ENCODE measurements at regions not wholly inside any gene's neighbourhood (a gene's known extent, or its start where the extent isn't known, plus 50 kb on each side); places are given as distances from the start of the nearest gene placed in this dataset.
"Not testable (repeated sequence)": the region's sequence is repeated elsewhere in the genome, so short reads cannot be mapped to it uniquely, and the experiment has no call there.

- H3K36me3 ChIP-seq (replicated peaks); H3K4me1 ChIP-seq; H3K27me3 ChIP-seq (ENCODE audit: low read depth); H3K9me3 ChIP-seq; in situ Hi-C loops (cut with MboI; ENCODE audit: low sequenced_read_pairs); DNase-seq (ENCODE audit: low spot score in 2 of 2); H3K4me3 ChIP-seq: not testable (repeated sequence)
These were observed 200.5 kb upstream of the PLGLB1 start for GRCh38 chr2:87222131-87222530.

DNA sequence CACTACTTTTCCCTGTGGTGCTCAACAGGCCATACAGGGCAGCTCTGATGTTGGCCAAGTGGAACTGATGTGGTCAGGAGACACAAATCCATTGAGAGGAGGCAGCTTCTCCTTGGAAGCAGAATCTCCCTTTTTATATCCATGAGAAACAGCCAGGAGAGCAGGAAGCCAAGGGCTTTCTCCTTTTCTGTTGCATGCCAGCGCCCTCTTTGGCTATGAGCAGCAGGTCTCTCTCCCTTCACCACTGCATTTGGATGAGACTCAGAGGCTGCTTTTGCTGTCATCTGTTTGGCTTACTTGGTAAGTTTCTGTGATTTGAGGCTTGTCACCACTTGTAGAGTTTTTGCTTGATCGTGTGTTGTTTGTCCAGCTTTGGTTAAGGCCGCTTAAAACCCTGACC is 202.2 kb upstream of the PLGLB1 start:
- DNase-seq (ENCODE audit: low spot score in 2 of 2): not testable (repeated sequence)

GRCh38 chr2:87229091-87229689 is 207.5 kb upstream of the PLGLB1 start:
- H3K4me1 ChIP-seq; in situ Hi-C loops (cut with MboI; ENCODE audit: low sequenced_read_pairs); DNase-seq (ENCODE audit: low spot score in 2 of 2): not testable (repeated sequence)

More for the DNA sequence above, 202.2 kb upstream of the PLGLB1 start:
- in situ Hi-C loops (cut with MboI; ENCODE audit: low sequenced_read_pairs); H3K4me1 ChIP-seq; H3K9me3 ChIP-seq; H3K27me3 ChIP-seq (ENCODE audit: low read depth); H3K36me3 ChIP-seq (replicated peaks); H3K4me3 ChIP-seq: not testable (repeated sequence)

GRCh38 chr2:87229964-87230363 is 208.3 kb upstream of the PLGLB1 start:
- H3K9me3 ChIP-seq; DNase-seq (ENCODE audit: low spot score in 2 of 2); H3K27me3 ChIP-seq (ENCODE audit: low read depth); H3K4me3 ChIP-seq; H3K4me1 ChIP-seq; in situ Hi-C loops (cut with MboI; ENCODE audit: low sequenced_read_pairs); H3K36me3 ChIP-seq (replicated peaks): not testable (repeated sequence)

More at GRCh38 chr2:87229091-87229689, 207.5 kb upstream of the PLGLB1 start:
- not testable (repeated sequence) for H3K4me3 ChIP-seq; H3K36me3 ChIP-seq (replicated peaks); H3K9me3 ChIP-seq; H3K27me3 ChIP-seq (ENCODE audit: low read depth)

- in situ Hi-C loops (cut with MboI; ENCODE audit: low sequenced_read_pairs); H3K9me3 ChIP-seq; H3K4me1 ChIP-seq; H3K4me3 ChIP-seq; H3K27me3 ChIP-seq (ENCODE audit: low read depth); DNase-seq (ENCODE audit: low spot score in 2 of 2); H3K36me3 ChIP-seq (replicated peaks): not testable (repeated sequence)
These were observed 213.8 kb upstream of the PLGLB1 start for GRCh38 chr2:87235333-87235981.

DNA sequence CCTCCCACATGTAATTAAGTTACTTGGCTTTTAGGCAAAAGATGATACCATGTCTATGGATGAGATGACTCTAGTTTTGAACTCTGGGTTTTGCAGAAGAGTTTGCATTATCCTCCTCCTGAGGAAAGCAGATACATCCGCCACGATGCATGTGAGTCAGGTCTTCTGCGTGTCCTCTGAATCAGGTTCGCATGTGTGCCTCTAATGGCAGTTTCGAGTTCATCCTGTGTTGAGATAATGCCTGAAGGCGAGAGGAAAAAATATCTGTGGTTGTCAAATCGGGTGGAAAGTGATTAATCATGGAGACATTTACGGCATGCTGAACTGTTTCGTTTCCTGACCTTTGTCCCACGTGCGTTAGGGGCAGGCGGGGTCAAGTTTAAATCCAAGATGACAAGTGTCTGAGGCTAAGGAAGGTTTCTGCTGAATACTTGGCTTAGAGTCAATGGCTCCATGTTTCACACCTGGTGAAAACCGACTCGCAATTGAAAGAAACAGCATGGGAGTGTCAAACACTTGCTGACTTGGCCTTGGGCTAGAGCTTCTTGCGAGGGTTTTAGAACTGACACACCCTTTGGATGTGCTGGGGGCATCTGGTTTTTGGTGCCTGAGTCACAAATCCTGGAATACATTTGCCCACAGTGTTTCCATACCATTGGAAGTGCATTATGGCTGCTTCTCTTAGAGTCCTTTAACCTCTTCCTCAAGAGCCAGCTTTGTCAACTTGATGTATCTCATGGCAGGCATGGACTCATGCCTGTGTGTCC is 216.1 kb upstream of the PLGLB1 start:
- H3K9me3 ChIP-seq; H3K27me3 ChIP-seq (ENCODE audit: low read depth); H3K4me1 ChIP-seq; H3K36me3 ChIP-seq (replicated peaks); H3K4me3 ChIP-seq; DNase-seq (ENCODE audit: low spot score in 2 of 2); in situ Hi-C loops (cut with MboI; ENCODE audit: low sequenced_read_pairs): not testable (repeated sequence)

DNA sequence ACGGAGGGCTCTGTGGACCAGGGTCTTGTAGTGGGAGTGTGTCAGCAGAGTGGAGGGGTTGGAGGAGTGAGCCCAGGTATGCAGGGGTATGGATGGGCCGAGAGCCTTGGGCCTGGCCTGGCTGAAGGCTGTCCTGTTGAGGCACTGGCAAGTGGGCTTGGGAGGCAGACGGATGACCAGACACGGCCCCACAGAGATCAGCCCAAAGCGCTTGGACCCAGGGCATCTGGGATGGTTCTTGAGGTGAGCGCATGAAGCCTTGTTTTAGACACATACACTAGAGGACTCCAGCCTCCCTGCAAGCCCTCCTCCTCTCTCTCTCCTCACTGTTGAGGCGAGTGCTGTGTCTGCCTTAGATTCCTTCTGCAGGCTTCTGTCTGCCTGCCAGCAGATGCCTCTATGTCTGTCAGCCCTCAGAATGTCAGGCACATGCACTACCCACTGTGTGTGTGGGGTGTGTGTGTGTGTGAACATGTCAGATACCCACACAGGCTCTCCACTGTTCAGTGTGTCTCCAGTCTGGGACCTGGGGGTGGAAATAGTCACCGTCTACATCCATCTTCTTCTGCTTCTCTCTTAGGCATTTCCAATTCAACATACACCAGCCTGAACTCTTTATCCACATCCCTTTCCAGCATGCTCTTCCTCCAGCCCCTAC is 218.0 kb upstream of the PLGLB1 start:
- DNase-seq (ENCODE audit: low spot score in 2 of 2); H3K9me3 ChIP-seq; in situ Hi-C loops (cut with MboI; ENCODE audit: low sequenced_read_pairs); H3K27me3 ChIP-seq (ENCODE audit: low read depth); H3K4me1 ChIP-seq; H3K4me3 ChIP-seq; H3K36me3 ChIP-seq (replicated peaks): not testable (repeated sequence)

DNA sequence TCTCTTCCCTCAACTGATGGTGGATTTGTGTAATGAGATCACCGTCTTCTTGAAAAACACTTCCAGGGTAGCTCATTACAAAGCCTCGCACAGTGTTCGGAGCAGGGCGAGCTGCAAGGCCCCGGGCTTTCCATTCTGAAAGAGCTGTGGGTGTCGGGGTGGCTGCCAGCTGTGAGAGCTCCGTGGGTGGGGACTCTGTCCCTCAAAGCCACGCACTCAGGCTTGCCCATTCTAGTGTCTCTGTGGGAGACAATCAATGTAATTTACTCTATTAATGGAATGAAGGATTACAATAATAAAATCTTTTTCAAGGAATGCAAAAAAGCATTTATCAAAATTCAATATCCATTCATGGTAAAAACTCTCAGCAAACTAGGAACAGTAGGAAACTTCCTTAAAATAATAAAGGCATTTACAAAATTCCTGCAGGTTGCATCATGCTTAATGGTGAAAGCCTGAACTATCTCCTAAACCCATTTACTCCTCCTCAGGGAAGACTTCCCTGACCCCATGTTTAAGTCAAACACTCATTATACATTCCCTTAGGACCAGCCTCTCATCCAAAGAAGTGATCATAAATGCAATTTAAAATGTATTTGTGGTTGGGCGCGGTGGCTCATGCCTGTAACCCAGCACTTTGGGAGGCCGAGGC is 224.5 kb upstream of the PLGLB1 start:
- H3K36me3 ChIP-seq (replicated peaks); DNase-seq (ENCODE audit: low spot score in 2 of 2); H3K27me3 ChIP-seq (ENCODE audit: low read depth); H3K4me3 ChIP-seq; H3K4me1 ChIP-seq; in situ Hi-C loops (cut with MboI; ENCODE audit: low sequenced_read_pairs); H3K9me3 ChIP-seq: not testable (repeated sequence)

DNA sequence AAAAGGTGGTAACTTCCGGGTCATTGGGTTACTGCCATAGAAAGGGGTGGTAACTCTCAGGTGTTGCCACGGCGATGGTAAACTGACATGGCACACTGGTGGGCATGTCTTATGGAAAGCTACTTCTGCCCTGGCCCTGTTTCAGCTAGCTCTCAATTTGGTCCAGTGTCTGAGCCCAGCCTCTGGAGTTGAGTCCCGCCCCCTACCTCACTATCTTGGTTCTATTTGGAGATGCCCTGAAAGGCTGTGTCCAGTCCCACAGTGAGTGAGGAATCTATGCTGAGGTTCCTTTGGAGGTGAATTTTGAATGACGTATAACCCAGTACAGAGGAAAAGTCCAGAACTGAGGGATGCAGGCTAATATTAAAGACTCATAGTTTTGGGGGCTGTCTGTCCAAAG is 230.4 kb upstream of the PLGLB1 start:
- H3K36me3 ChIP-seq (replicated peaks); H3K9me3 ChIP-seq; in situ Hi-C loops (cut with MboI; ENCODE audit: low sequenced_read_pairs); H3K4me3 ChIP-seq; H3K27me3 ChIP-seq (ENCODE audit: low read depth); H3K4me1 ChIP-seq; DNase-seq (ENCODE audit: low spot score in 2 of 2): not testable (repeated sequence)

- H3K36me3 ChIP-seq (replicated peaks); DNase-seq (ENCODE audit: low spot score in 2 of 2); H3K9me3 ChIP-seq; H3K4me3 ChIP-seq; H3K27me3 ChIP-seq (ENCODE audit: low read depth); H3K4me1 ChIP-seq; in situ Hi-C loops (cut with MboI; ENCODE audit: low sequenced_read_pairs): not testable (repeated sequence)
These were observed 232.9 kb upstream of the PLGLB1 start for GRCh38 chr2:87254562-87254961.

DNA sequence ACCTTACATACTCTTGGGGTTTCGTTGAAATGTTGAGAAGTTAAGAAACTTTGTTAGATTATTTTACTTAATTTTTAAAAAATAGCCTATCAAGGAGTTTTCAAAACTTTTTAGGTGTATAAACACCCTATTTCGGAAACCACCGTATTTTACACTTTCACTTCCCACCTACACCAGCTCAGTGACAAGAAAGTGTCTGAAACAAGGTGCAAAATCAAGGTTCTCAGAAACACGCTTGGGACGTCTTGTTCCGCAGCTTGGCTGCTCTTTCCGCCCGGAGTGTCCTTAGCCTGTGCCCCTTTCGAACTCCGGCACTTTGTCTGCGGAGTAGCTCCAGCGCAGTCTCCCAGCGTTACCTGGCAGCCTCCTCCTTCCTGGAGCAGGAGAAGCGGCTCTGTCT is 233.8 kb upstream of the PLGLB1 start:
- in situ Hi-C loops (cut with MboI; ENCODE audit: low sequenced_read_pairs); H3K36me3 ChIP-seq (replicated peaks); DNase-seq (ENCODE audit: low spot score in 2 of 2); H3K9me3 ChIP-seq; H3K4me1 ChIP-seq; H3K27me3 ChIP-seq (ENCODE audit: low read depth); H3K4me3 ChIP-seq: not testable (repeated sequence)

DNA sequence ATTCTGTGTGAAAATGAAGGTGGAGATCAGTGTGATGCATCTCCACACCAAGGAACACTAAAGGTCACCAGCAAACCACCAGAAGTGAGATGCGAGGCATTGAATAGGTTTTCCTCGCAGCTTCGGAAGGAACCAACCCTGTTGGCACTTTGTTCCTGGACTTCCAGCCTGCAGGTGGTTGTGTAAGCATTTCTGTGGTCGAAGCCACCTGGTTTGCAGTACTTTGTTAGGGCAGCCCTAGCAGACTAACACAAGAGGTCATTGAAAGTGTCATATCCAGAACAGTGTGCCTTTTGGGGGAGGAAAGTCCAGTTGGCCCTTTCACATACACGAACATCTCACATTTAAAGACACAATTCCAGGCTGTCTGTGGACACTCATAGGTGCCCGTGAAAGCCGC is 237.2 kb upstream of the PLGLB1 start:
- in situ Hi-C loops (cut with MboI; ENCODE audit: low sequenced_read_pairs): not testable (repeated sequence)

DNA sequence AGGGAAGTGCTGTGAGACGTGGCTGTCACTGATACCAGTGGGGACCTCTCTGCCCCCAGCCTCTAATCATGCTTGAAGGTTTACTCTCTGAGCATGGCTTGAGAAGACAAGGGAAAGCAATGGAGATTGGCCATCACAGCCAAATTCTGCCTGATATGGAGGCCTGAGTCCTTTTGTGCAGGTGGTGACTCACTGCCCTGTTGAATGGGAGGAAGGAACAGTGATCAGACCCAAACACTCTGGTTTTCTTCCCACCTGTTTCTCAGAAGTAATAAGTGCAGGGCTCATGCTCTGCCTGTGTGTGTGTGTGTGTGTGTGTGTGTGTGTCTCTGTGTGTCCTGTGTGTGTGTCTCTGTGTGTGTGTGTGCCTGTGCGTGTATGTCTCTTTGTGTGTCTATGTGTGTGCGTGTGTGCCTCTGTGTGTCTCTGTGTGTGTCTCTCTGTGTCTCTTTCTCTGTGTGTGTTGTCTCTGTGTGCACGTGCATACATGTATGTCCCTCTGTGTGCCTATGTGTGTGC is 240.6 kb upstream of the PLGLB1 start:
- H3K36me3 ChIP-seq (replicated peaks); H3K27me3 ChIP-seq (ENCODE audit: low read depth); DNase-seq (ENCODE audit: low spot score in 2 of 2); in situ Hi-C loops (cut with MboI; ENCODE audit: low sequenced_read_pairs); H3K4me1 ChIP-seq; H3K9me3 ChIP-seq; H3K4me3 ChIP-seq: not testable (repeated sequence)

More for the DNA sequence above, 237.2 kb upstream of the PLGLB1 start:
- not testable (repeated sequence) for H3K4me3 ChIP-seq; DNase-seq (ENCODE audit: low spot score in 2 of 2); H3K36me3 ChIP-seq (replicated peaks); H3K4me1 ChIP-seq; H3K27me3 ChIP-seq (ENCODE audit: low read depth); H3K9me3 ChIP-seq
